HG03139 (cell line): ENCODE measurements at regions not wholly inside any gene's neighbourhood (a gene's known extent, or its start where the extent isn't known, plus 50 kb on each side); places are given as distances from the start of the nearest gene placed in this dataset.

Experiments
- ATAC-seq: cut with Tn5 transposase; IDR thresholded peaks from one replicate; pipeline ENCODE4 v1.9.1; 2021; ENCODE audit not compliant: unreplicated experiment

GRCh38 chr3:110375751-110376518 lies 695.7 kb upstream of the NECTIN3 start:
- no peak for ATAC-seq

GRCh38 chr3:110378481-110378880 lies 693.1 kb upstream of the NECTIN3 start:
- no peak for ATAC-seq

GRCh38 chr3:110381992-110382391 lies 689.6 kb upstream of the NECTIN3 start:
- ATAC-seq: no peak

GRCh38 chr3:110383356-110383755 lies 688.3 kb upstream of the NECTIN3 start:
- no peak for ATAC-seq

- ATAC-seq: no peak
Measured at GRCh38 chr3:110384601-110385000, 687.0 kb upstream of the NECTIN3 start.

- no peak for ATAC-seq
Measured at GRCh38 chr3:110389005-110389404, 682.6 kb upstream of the NECTIN3 start.

- no peak for ATAC-seq
Measured at GRCh38 chr3:110390372-110390771, 681.2 kb upstream of the NECTIN3 start.

GRCh38 chr3:110391042-110391441 lies 680.6 kb upstream of the NECTIN3 start:
- ATAC-seq: no peak

GRCh38 chr3:110391640-110392395 lies 679.8 kb upstream of the NECTIN3 start:
- ATAC-seq: no peak

- ATAC-seq: no peak
Measured at GRCh38 chr3:110393941-110394340, 677.7 kb upstream of the NECTIN3 start.

GRCh38 chr3:110397115-110397514 lies 674.5 kb upstream of the NECTIN3 start:
- ATAC-seq: no peak

- no peak for ATAC-seq
Measured at GRCh38 chr3:110400315-110400714, 671.3 kb upstream of the NECTIN3 start.

- ATAC-seq: no peak
Measured at GRCh38 chr3:110405830-110406585, 665.6 kb upstream of the NECTIN3 start.

- ATAC-seq: no peak
Measured at GRCh38 chr3:110413266-110413665, 658.4 kb upstream of the NECTIN3 start.

- ATAC-seq: no peak
Measured at GRCh38 chr3:110413807-110414748, 657.5 kb upstream of the NECTIN3 start.

- ATAC-seq: no peak
Measured at GRCh38 chr3:110414855-110415254, 656.8 kb upstream of the NECTIN3 start.

- no peak for ATAC-seq
Measured at GRCh38 chr3:110419096-110419495, 652.5 kb upstream of the NECTIN3 start.

GRCh38 chr3:110419601-110420000 lies 652.0 kb upstream of the NECTIN3 start:
- no peak for ATAC-seq

- no peak for ATAC-seq
Measured at GRCh38 chr3:110420158-110420641, 651.4 kb upstream of the NECTIN3 start.

GRCh38 chr3:110423276-110423675 lies 648.3 kb upstream of the NECTIN3 start:
- no peak for ATAC-seq
